NCI-H748 treated with DMSO at 0.1 percent for 48 hours (cell line): ENCODE measurements at regions not wholly inside any gene's neighbourhood (a gene's known extent, or its start where the extent isn't known, plus 50 kb on each side); places are given as distances from the start of the nearest gene placed in this dataset.
A peak's percentile ranks its signal among the peaks of the same experiment; 100 is the strongest.

ENCODE experiments used
- DNase-seq: peaks from one replicate; lab custom pipeline; 2025; lab: John Stamatoyannopoulos, UW

- DNase-seq = no peak
These were observed 114.0 kb downstream of the NSG2 start for GRCh38 chr5:174159327-174160114.

GRCh38 chr5:174165406-174165805 is 119.9 kb downstream of the NSG2 start:
- no peak for DNase-seq

- no peak for DNase-seq
These were observed 120.9 kb downstream of the NSG2 start for GRCh38 chr5:174166231-174167079.

- no peak for DNase-seq
These were observed 121.8 kb downstream of the NSG2 start for GRCh38 chr5:174167080-174167910.

GRCh38 chr5:174172152-174172551 is 126.6 kb downstream of the NSG2 start:
- DNase-seq = no peak

GRCh38 chr5:174172566-174172965 is 127.1 kb downstream of the NSG2 start:
- no peak for DNase-seq

- no peak for DNase-seq
These were observed 128.3 kb downstream of the NSG2 start for GRCh38 chr5:174173766-174174165.

GRCh38 chr5:174175716-174176268 is 130.3 kb downstream of the NSG2 start:
- DNase-seq = no peak

- DNase-seq = no peak
These were observed 131.0 kb downstream of the NSG2 start for GRCh38 chr5:174176511-174176910.

- no peak for DNase-seq
These were observed 132.0 kb downstream of the NSG2 start for GRCh38 chr5:174177531-174177930.

GRCh38 chr5:174177976-174178605 is 132.6 kb downstream of the NSG2 start:
- no peak for DNase-seq

- no peak for DNase-seq
These were observed 135.1 kb downstream of the NSG2 start for GRCh38 chr5:174180639-174181038.

- no peak for DNase-seq
These were observed 136.6 kb downstream of the NSG2 start for GRCh38 chr5:174182111-174182510.

- DNase-seq = no peak
These were observed 138.2 kb downstream of the NSG2 start for GRCh38 chr5:174183701-174184100.

- no peak for DNase-seq
These were observed 140.0 kb downstream of the NSG2 start for GRCh38 chr5:174185506-174185905.

- no peak for DNase-seq
These were observed 140.7 kb downstream of the NSG2 start for GRCh38 chr5:174186096-174186695.

- no peak for DNase-seq
These were observed 141.5 kb downstream of the NSG2 start for GRCh38 chr5:174187001-174187400.

GRCh38 chr5:174187481-174187880 is 142.0 kb downstream of the NSG2 start:
- no peak for DNase-seq

GRCh38 chr5:174188295-174188694 is 142.8 kb downstream of the NSG2 start:
- no peak for DNase-seq

- peak; percentile 38 for DNase-seq
These were observed 144.4 kb downstream of the NSG2 start for GRCh38 chr5:174189654-174190541.
